Lower lobe of right lung (tissue), 2 donors: ENCODE measurements at regions not wholly inside any gene's neighbourhood (a gene's known extent, or its start where the extent isn't known, plus 50 kb on each side); places are given as distances from the start of the nearest gene placed in this dataset.

Experiments
- ATAC-seq, 2 donors: fragments of 200-7000 bp; cut with Tn5 transposase; one replicate each; pipeline ENCODE4 v1.9.1; 2020 to 2022; ENCODE audit warnings: mild to moderate bottlenecking in 2 of 2, moderate library complexity in 2 of 2
- DNase-seq: peaks from one replicate; pipeline ENCODE4 v3.0.0-alpha.2; 2020
- H3K27ac ChIP-seq: fragments of 200-600 bp; one replicate; pipeline ENCODE4 v1.8.0; 2022
- H3K27me3 ChIP-seq: fragments of 200-600 bp; one replicate; pipeline ENCODE4 v1.8.0; 2022; ENCODE audit warnings: low read depth
- H3K36me3 ChIP-seq: fragments of 200-600 bp; one replicate; pipeline ENCODE4 v1.8.0; 2022; ENCODE audit warnings: mild to moderate bottlenecking
- H3K4me1 ChIP-seq: fragments of 200-600 bp; one replicate; pipeline ENCODE4 v1.8.0; 2022
- H3K4me3 ChIP-seq: fragments of 200-600 bp; one replicate; pipeline ENCODE4 v1.8.0; 2022; ENCODE audit warnings: mild to moderate bottlenecking
- H3K9me3 ChIP-seq: fragments of 200-600 bp; one replicate; pipeline ENCODE4 v1.8.0; 2022
- CTCF ChIP-seq: fragments of 200-600 bp; IDR thresholded peaks from one replicate; pipeline ENCODE4 v1.8.0; 2022; ENCODE audit warnings: antibody characterized with exemption, mild to moderate bottlenecking
- intact Hi-C: fragments of 100-400 bp; cut with DNase I; formaldehyde crosslinking; loops from one replicate; pipeline ENCODE4 v1.11.0; 2022
- donor health status: DM: no; HTN: yes; CAD: no; lungs with severe emphysema.

GRCh38 chr10:83276971-83277370, 862.3 kb upstream of the GHITM start:
- H3K4me1 ChIP-seq: no peaks in the 10 kb centered on the region
- ATAC-seq (no peak), DNase-seq (no peak)
- H3K27ac ChIP-seq: no peak overlapping the region
- no peaks in the 10 kb centered on the region for H3K27me3 ChIP-seq
- no peaks in the 10 kb centered on the region for H3K36me3 ChIP-seq
- TF ChIP-seq CTCF: no peak
- intact Hi-C loops: no loop called here
- no peaks in the 10 kb centered on the region for H3K9me3 ChIP-seq
- no peak overlapping the region for H3K4me3 ChIP-seq

GRCh38 chr10:83283151-83283550, 856.2 kb upstream of the GHITM start:
- Histone ChIP-seq H3K36me3 (no peaks in the 10 kb centered on the region), H3K27me3 (no peaks in the 10 kb centered on the region), H3K27ac (no peak overlapping the region), H3K9me3 (no peaks in the 10 kb centered on the region), H3K4me1 (no peaks in the 10 kb centered on the region), H3K4me3 (no peak overlapping the region)
- no peak for DNase-seq
- intact Hi-C loops: no loop called here
- TF ChIP-seq CTCF: no peak
- ATAC-seq: no peak

- no peak for ATAC-seq
- Histone ChIP-seq H3K4me1 (no peaks in the 10 kb centered on the region), H3K4me3 (no peak overlapping the region), H3K9me3 (no peaks in the 10 kb centered on the region), H3K36me3 (no peaks in the 10 kb centered on the region), H3K27ac (no peak overlapping the region), H3K27me3 (no peaks in the 10 kb centered on the region)
- intact Hi-C loops: no loop called here
- TF ChIP-seq CTCF: no peak
- DNase-seq: no peak
These were observed 851.9 kb upstream of the GHITM start for GRCh38 chr10:83287374-83287773.

DNA sequence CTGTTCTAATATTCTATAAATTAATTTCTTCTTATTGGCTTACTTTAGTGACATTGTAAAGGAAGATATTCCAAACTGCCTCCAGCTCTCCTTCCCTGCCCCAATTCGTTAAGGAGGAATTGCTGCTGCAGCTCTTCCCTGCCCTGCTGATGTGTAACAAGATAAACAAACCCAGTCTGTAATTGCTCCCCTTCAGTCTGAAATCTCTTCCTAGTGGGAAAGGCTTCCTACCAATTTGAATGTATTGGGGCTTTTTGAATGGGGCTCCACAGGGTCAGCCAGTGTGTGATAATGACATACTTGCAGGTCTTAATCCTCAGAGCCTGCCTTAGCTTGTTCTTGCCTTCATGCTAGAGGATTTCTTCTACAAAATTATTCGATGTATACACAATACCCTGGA, 849.9 kb upstream of the GHITM start:
- Histone ChIP-seq H3K4me1 (no peaks in the 10 kb centered on the region), H3K27me3 (no peaks in the 10 kb centered on the region), H3K9me3 (no peaks in the 10 kb centered on the region), H3K36me3 (no peaks in the 10 kb centered on the region), H3K4me3 (no peak overlapping the region), H3K27ac (no peak overlapping the region)
- DNase-seq: no peak
- TF ChIP-seq CTCF: no peak
- intact Hi-C loops: no loop called here
- ATAC-seq: no peak

DNA sequence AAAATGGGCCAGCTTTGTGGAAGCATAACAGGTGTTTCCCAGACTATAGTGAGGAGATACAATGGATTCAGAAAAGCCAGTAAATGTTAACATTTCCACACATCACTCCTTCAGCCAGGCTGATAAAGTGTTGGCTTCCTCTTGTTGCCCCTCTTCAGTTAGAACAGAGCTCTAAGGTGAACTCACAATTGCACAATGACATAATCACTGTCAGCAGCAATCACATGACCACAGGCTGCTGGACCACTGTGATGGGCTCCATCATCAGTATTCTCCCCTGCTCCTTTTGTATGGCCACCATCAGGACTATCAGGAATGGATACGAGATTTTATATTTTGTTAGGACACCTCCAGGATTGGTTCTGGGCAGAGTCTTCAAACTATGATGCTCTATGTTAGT, 849.4 kb upstream of the GHITM start:
- no peaks in the 10 kb centered on the region for H3K27me3 ChIP-seq
- DNase-seq: no peak
- no peak for ATAC-seq
- no peak for TF ChIP-seq CTCF
- H3K4me1 ChIP-seq: no peaks in the 10 kb centered on the region
- H3K4me3 ChIP-seq: no peak overlapping the region
- H3K27ac ChIP-seq: no peak overlapping the region
- no peaks in the 10 kb centered on the region for H3K36me3 ChIP-seq
- no peaks in the 10 kb centered on the region for H3K9me3 ChIP-seq
- intact Hi-C loops: no loop called here

GRCh38 chr10:83301732-83302131, 837.6 kb upstream of the GHITM start:
- intact Hi-C loops: no loop called here
- H3K4me1 ChIP-seq: no peaks in the 10 kb centered on the region
- ATAC-seq (no peak), DNase-seq (no peak)
- H3K36me3 ChIP-seq: no peaks in the 10 kb centered on the region
- no peak for TF ChIP-seq CTCF
- no peaks in the 10 kb centered on the region for H3K27me3 ChIP-seq
- H3K27ac ChIP-seq: no peak overlapping the region
- H3K9me3 ChIP-seq: no peaks in the 10 kb centered on the region
- no peak overlapping the region for H3K4me3 ChIP-seq
